Tibial nerve (tissue), 4 donors: ENCODE measurements at regions not wholly inside any gene's neighbourhood (a gene's known extent, or its start where the extent isn't known, plus 50 kb on each side); places are given as distances from the start of the nearest gene placed in this dataset.

Source experiments
- EP300 ChIP-seq, 2 donors: sonication (generic); formaldehyde crosslinking; IDR thresholded peaks; one replicate each; pipeline ENCODE4 v1.6.1; 2017; ENCODE audit warnings: antibody characterized with exemption in 2 of 2, mild to moderate bottlenecking in 1 of 2
- POLR2A ChIP-seq, 2 donors: fragments of 450-650 bp; IDR thresholded peaks; one replicate each; pipeline ENCODE4 v1.6.1; 2017; ENCODE audit warnings: antibody characterized with exemption in 2 of 2, mild to moderate bottlenecking in 2 of 2, moderate library complexity in 2 of 2
- TF ChIP-seq, protein P1 (sequence below), 5 experiments: fragments of 200-600 bp in 3 of 5; fragments of 450-650 bp in 2 of 5; sonication (generic) in 3 of 5; IDR thresholded peaks; one replicate each; pipeline ENCODE4 v1.5.1; 2016 to 2019; ENCODE audit warnings: antibody characterized with exemption in 5 of 5, mild to moderate bottlenecking in 3 of 5, moderate library complexity in 2 of 5

DNA sequence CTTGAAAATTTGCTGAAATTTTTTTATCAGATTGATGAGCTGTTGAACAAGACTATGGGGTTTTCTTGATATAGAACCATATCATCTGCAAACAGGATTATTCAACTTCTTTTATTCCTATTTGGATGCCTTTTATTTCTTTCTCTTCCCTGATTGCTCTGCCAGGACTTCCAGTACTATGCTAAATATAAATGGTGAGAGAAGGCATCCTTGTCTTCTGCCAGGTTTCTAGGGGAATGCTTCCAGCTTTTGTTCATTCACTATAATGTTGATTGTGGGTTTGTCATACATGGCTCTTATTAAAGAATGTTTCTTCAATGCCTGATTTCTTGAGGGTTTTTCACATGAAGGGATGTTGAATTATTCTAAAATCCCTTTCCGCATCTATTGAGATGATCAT lies 1139.5 kb downstream of the FAM133A start:
- no peak for TF ChIP-seq POLR2A (IDR thresholded peaks at IDR 0.05)
- TF ChIP-seq, protein P1, sequence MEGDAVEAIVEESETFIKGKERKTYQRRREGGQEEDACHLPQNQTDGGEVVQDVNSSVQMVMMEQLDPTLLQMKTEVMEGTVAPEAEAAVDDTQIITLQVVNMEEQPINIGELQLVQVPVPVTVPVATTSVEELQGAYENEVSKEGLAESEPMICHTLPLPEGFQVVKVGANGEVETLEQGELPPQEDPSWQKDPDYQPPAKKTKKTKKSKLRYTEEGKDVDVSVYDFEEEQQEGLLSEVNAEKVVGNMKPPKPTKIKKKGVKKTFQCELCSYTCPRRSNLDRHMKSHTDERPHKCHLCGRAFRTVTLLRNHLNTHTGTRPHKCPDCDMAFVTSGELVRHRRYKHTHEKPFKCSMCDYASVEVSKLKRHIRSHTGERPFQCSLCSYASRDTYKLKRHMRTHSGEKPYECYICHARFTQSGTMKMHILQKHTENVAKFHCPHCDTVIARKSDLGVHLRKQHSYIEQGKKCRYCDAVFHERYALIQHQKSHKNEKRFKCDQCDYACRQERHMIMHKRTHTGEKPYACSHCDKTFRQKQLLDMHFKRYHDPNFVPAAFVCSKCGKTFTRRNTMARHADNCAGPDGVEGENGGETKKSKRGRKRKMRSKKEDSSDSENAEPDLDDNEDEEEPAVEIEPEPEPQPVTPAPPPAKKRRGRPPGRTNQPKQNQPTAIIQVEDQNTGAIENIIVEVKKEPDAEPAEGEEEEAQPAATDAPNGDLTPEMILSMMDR (IDR thresholded peaks at IDR 0.05) = no peak
- TF ChIP-seq EP300 (IDR thresholded peaks at IDR 0.05) = no peak
